Activated CD4-positive, alpha-beta T cell treated with anti-CD3 and anti-CD28 coated beads for 4 hours (primary cell): ENCODE measurements at regions not wholly inside any gene's neighbourhood (a gene's known extent, or its start where the extent isn't known, plus 50 kb on each side); places are given as distances from the start of the nearest gene placed in this dataset.

Source experiments
- DNase-seq, 2 donors: peaks; one replicate each; pipeline ENCODE4 v3.0.0-alpha.2; 2020

DNA sequence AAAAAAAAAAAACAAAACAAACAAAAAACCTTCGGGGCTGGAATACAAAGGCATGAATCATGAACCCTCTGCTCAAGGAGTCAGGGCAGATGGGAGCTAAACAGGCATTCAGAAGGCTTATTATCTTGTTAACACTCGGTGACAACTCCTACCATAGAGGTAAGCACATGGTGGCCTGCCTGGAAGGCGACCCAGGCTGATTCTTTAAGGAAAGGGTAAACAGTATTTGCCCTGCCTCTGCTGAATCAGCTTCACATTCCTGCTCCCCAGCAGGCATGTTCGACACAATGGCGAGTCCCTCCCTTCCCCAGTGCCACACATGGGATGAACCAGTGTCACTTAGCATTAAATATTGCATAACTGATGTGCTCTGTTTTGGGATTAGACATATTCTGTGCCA is 191.9 kb downstream of the ARL4C start:
- DNase-seq, result no peak

DNA sequence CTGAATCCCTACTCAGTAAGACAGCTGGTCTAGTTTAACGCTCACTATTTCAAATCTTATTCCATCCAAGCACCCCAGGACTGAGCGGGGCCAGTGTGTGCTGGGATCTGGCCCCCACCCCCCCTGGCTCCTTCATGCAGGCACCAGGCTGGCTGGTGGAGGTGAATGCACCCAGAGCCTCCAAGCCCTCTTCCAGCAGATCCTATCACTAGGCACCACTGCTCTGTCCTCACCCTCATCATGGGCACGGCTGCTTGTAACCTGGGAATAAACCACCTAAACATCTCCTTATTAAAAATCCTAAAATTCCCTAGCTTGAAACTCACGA is 194.3 kb downstream of the ARL4C start:
- DNase-seq, result no peak

DNA sequence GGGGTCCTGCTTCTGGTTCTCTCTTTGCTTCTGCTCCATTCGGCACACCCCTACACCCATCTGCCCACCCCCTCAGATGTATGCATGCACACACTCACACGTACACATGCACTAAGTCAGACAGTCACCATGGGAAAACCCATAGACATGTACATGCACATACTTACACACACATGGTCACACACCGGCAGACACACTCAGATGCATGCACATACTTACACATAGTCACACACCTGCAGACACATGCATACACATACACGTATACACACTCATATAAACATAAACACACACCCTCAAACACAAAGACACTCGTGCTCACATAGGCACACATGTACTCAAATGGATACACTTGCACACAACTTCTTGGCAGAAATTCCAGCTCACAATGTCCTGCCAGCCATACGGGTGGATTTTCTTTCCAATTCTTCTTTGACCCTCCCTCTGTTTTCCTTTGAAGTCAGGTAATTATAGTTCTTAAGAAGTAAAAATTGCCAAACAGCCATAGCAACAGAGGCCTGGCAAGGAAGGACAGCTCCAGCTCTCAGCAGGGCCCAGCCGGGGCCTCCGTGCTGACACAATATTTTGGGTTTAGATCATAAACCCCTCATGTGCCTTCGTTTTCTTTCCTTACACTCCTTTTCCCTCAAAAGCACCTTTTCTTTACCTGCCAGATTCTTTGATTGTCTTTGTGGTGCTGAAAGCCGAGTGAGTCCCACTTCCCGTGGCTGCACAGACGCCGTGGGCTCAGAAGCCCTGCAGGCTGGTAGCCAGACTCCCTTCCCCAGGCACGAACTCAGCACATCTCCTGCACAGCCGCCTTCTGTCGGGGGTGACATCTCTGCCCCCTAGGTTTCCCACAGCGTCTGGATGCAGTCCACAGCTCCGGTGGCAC is 195.7 kb downstream of the ARL4C start:
- no peak for DNase-seq

DNA sequence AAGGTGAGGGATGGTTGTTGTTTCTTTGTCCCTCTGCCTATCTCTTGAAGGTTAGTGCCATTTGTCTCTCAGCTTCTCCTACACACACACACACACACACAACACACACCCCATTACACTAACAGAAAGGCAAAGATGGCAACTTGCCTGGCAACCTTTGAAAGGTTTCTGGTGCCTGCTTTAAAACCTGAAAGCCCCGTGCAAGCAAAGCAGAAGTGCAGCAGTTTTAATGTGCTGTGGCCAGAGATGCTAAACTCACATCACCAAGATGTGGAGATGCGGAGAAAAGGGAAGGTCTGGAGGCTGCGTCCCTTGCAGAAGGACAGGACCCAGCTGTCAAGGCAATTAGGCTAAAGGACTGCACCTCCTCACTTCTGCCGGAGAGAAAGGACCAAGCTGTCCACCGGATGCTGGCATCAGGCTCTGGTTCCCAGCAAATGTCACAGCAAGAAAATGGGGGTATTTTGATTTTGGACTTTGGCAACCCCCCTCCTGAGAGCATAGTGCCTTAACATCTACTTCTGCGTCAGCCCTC is 196.4 kb downstream of the ARL4C start:
- DNase-seq, result no peak

DNA sequence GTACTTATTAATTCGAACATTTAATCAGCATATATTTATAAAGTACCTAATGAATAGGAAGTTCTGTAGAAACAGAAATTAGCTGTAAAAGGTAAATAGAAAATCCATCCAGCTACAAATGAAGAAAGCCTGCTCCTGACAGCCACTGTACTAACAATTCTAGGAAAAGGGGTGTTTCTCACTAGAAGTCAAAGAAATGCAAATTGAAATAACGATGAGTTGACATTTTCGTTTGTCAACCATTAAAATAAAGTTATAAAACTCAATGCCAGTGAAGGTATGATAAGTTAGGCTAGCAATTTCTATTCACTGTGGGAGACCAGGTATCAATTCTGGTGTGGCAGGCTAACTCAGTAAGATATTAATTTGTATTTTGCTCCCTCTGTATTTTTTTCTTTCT is 198.0 kb downstream of the ARL4C start:
- DNase-seq, result no peak

DNA sequence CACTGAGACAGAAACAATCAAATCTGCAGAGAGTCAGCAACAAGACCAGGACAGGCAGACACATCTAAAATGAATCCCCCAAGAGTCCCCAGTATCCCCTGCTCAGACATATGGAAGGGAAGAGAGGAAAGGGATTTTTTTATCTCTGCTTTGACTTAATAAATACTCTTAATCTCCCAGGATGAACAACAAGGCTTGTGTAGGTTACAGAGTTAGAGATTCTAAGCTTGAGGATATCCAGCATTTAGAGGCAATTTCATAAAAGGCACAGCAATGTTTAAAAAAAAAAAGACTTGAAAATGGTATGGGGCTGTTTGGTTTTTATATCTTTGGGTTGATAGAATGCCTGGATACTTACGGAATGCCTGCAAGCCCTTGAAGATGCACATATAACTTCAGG is 199.9 kb downstream of the ARL4C start:
- DNase-seq, result no peak

DNA sequence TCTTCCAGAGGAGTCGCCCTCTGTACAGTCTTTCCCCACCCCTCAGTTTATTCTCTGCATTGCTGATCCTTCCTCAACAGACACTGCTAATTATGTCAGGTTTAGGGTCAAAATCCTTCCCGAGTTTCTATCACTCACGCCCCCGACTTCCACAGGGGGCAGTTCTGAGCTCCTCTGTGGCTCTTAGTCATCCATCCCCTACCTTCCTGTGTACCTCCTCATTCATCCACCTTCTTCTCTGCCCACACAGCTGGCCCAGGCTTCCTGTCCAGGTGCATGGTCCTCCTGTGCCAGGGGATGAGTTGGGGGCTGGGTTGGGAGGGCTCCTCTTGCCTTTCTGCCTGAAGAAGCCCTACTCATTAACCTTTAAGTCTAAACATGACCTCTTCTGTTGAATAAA is 202.9 kb downstream of the ARL4C start:
- DNase-seq, result no peak

DNA sequence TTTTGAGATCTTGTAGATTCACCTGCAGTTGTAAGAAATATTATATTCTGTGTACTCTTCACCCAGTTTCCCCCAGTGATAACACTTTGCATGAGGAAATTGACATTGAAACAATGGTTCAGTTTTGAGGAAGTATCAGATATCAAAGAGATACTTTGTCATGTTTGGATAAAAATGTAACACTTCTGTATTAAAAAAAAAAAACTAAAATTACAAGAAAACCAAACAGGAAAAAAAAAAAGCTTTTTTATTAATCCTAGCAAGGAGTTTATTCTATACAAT is 204.0 kb downstream of the ARL4C start:
- DNase-seq, result no peak

DNA sequence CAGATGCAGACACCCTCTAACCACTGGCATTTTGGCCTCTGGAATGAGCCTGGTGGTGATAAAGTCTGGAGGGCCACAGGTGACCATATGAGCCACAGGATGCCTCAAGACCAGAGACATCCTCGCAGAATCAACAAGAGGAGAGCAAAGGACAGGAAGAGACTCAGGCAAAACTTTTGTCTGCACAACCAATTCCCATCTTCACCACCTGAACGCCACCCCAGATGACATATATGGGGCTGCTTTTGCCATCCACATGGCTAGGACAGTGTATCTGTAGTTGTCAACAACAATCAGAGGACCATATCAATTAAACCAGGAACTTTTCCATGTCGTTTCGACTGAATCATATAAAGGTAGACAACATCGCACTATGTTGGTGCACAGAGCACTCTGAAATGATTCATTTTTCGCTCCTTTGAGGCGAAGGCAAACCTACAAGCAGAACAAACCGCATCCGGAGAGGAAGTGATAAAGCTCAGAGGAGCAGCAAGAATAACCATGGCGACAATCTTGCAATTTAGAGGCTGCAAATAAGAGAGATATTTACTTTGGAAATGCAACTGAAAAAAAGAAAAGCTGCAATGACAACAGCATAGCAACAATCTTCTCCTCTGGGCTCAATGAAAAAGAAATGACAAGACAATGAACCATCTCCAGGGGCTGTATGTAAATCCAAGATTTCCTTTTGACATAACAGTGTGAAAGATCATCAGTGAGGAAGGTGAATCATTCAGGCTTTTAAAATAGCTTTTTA is 204.5 kb downstream of the ARL4C start:
- peak; percentile 69 to 74 for DNase-seq

DNA sequence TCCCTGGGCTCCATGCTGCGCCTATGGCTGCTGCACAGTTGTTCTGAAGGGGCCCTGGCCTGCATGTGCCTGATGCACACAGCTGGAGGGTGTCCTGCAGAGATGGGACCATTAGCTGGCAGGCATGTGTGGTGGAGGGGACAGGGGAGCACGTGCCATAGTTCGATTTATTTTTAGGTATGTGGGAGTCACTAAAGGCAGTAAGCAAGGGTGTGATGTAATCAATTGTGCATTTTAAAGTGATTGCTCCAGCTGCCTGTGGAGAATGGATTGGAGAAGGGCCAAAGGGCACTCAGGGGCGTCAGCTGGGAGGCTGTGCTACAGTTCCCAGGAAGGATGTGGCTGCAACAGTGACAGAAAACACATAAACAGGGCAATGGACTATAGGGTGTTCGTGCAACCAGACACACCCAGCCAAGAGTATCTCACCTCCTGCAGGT is 205.1 kb downstream of the ARL4C start:
- DNase-seq, result peak in 1 of 2 donors; percentile 25

DNA sequence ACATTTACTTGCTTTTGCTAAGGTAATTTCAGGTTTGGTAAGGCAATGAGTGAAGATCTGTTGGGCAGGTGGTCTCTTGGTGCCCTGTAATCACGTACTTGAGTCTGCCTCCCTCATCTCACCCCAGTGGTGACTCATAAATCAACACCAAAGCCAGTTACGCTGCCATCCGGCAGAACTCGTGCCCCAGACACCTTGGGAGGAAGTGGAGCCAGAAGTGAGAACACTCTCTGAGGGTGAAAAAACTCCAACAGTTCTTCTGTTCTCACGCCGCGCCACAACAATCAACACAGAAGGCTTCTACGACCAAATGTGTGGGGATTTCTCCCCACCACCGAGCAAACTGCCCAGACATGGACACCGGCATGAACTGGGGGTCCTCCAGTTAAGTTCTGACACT is 206.2 kb downstream of the ARL4C start:
- peak; percentile 79 to 85 for DNase-seq

DNA sequence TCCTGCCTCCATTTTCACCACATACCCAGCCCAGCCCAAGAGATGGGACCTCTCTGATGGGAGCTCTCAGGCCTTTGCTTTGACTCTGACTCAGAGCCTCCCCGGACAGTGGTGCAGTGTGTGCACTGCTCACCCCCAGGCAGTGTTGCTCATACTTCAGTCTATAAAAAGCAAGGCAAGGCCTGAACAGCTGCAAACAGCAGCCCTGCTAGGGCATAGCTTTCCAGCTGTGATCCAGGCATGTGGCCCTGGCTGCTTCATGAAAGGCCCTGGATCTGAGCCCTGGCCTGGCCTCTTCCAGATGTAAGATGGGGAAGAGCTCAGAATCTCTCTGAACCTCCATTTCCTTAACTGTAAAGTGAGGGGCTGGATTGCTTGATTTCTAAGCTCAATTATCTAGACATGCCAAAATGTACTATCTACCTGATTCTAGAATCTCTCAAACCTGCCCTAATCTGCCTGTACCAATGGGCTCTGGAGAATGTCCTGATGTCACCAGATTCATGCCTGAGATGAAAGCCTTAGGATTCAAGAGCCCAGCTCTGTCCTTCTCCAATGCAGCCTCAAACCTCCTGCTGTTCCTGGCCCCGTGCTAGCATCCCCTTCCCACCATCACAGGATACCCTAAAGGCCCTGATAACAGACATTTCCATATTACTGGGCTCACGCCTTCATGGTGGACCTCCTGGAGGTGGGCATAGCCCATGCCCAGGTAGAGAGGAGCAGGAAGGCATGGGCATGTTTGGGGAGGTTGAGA is 206.9 kb downstream of the ARL4C start:
- peak; percentile 50 to 61 for DNase-seq

DNA sequence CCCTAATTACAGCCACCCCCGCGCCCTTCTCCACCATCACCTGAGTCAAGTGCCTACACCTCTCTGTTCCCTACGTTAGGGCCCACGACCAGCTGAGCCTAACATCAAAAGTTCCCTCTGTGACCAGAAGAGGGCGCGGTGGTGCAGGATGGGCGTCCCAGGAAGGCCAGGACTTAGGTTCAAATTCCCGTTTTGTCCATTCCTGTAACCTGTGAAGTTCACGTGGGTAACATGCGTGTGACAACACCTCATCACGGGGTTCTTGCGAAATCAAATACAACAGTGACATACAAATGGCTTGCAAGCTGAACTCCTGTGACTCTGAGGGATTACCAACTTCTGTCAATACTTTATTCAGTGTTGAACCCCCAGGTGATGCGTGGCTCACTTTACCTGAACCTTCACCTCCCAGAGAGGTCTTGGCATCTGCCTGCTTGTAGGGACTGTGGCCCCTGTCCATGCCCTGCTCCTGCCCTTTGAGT is 207.9 kb downstream of the ARL4C start:
- peak; percentile 74 to 82 for DNase-seq

DNA sequence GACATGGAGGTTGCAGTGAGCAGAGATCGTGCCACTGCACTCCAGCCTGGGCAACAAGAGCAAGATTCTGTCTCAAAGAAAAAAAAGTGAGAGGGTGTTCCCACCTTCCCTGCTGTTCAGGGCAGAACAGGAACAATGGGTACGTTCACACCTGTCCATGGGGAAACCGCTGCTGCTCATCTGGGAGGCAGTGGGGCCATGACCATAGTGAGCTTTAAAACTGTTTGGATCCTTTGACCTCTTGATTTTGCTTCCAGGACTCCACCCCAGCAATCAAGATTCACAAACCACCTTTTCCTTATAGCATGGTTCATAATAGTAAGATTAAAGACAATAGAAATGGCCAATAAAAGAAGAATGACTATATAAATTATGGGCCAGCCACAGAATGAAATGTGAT is 209.2 kb downstream of the ARL4C start:
- DNase-seq, result no peak

DNA sequence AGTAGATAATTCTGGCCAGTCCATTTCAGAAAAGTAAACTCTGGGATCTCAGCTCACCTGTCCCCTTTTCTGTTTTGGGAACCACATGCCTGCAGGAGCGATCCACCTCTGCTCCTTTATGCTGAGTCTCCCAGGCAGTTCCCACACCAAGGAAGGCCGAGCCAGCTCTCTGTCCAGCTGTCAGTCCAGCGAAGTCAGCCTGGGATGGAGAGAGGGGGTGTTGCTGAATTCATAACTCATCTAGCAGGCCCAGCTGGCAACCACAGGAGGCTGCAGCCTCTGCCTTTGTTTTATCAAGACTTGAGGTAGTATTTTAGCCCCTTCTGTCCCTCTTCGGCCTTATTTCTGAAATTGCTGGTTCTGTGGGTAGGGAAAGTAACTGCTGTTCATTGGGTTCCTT is 209.9 kb downstream of the ARL4C start:
- DNase-seq, result no peak

DNA sequence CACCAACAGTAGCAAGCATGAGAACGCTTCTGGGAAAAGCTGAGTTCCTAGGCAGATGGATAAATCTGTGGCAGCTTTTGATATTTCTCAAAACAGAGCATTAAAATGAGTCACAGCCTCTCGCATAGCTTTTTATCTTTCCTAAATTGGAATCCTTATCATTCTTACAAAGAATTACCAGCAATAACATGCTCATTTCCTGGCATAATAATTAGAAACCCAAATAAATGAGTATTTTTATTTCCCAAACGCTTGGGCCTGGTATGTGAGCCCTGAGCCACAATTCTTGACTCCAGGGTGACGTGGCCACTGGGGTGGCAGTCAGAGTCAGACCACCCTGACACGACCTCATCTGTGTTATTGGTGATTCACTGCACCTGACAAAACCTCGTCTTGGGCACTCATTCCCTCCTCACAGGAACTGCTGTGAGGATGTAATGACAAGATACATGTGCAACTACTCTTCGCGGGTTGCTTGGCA is 210.7 kb downstream of the ARL4C start:
- DNase-seq, result no peak

DNA sequence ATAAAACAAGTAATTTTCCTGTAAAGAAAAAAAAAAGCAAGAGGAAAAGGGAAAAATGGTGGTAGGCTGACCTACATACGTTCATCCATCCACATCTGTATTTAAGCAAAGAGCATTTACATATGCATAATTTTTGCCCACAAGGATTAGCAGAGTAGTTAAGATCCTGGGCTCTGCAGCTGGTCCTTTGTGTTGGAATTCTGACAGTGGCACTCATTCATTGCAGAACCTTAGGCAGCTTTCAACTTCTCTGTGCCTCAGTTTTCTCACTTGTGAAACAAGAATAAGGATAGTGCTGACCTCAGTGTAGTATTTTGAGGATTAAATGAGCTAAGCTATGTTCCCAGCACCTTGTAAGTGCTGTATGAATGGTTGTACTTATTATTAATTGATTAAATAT is 211.3 kb downstream of the ARL4C start:
- DNase-seq, result no peak

DNA sequence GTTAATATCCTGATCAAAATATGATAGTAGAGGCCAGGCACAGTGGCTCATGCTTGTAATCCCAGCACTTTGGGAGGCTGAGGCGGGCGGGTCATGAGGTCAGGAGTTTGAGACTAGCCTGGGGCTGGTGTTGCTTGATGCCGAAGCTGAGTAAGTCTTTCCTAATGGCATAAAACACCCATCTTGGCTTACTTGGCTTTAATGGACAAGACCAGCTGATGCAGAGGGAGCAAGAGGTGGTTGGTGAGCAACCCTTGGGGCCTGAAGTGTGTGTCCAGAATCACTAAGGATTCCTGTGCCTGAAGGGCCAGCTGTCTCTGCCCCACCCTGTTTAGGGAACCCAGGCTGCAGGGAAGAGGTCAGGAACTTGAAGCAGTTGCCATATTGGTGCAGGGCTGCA is 217.2 kb downstream of the ARL4C start:
- no peak for DNase-seq

DNA sequence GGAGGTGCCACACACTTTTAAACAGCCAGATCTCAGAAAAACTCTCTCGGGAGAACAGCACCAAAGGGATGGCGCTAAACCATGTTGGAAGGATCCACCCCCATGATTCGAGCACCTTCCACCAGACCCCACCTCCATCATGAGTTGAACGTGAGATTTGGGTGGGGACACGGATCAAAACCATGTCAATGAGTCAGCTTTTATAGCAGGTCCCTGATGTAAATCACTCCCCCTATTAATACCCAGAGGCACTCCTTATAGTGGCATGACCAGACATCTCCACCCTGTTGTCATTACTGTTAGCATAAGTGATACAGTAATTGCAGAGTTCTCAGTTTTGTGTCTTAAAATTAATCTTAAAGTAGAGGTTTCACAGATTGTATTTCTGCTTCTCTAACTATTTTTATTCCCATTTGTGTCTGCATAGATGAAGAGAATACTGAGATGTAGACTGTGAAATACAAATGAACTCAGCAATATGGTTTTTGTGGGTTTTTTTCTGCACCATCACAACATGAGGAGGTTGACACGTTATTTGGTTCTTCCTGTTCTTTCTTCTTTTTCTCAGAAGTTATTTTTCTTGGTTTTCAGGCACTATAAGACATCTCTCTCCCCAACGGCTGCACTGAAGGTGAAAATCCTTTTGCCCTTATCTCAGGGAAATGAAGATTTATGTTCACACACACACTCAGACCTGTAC is 218.2 kb downstream of the ARL4C start:
- no peak for DNase-seq

DNA sequence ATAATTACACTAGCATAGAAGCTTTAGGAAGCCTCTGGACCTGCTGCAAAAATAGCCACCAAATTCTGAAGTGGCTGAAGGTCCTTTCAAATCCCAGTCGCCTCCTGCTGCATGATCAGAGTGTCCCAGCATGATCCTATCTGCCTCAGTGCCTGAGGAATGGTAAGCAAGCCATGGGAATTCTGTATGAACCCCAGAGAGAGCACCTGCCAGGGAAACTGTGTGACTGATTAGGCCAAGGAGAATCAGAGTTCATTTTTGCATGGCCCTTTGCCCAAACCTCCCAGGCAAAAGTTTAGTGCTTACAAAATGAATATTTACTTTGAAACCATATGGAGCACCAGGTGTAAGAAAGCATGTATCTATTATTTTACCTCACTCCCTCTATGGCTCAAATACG is 221.4 kb downstream of the ARL4C start:
- no peak for DNase-seq

DNA sequence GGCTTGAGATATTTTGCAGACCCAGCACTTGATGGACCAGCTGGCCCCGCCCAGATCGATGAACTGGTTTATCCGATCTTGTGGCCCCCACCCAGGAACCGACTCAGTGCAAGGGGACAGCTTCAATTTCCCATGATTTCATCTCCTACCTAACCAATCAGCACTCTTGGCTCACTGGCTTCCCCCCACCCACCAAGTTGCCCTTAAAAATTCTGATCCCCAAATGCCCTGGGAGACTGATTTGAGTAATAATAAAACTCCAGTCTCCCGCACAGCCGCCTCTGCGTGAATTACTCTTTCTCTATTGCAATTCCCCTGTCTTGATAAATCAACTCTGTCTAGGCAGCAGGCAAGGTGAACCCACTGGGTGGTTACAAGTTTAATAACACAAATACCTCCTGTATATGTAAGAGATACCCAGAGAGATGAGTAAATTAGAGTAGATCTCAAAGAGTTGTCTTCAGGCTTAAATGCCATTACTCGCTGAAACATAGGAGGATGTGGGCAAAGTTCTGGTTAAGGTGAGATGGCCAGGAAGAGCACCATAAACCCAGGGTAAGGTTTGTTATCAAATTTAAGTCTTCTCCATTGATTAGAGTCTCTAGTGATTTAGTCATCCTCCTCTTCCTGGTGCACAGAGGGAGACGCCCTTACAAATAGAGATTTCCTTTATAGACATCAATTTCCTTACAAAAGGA is 222.8 kb downstream of the ARL4C start:
- DNase-seq, result peak; percentile 7 to 17
